HUDEP-2 (cell line): ENCODE measurements at regions not wholly inside any gene's neighbourhood (a gene's known extent, or its start where the extent isn't known, plus 50 kb on each side); places are given as distances from the start of the nearest gene placed in this dataset.
A peak's percentile ranks its signal among the peaks of the same experiment; 100 is the strongest.
"Not testable (repeated sequence)": the region's sequence is repeated elsewhere in the genome, so short reads cannot be mapped to it uniquely, and the experiment has no call there.

Experiments
- DNase-seq, 76 experiments: peaks; one replicate each; lab custom pipeline; 2025; ENCODE audit not compliant: unreplicated experiment in 76 of 76; lab: John Stamatoyannopoulos, UW

DNA sequence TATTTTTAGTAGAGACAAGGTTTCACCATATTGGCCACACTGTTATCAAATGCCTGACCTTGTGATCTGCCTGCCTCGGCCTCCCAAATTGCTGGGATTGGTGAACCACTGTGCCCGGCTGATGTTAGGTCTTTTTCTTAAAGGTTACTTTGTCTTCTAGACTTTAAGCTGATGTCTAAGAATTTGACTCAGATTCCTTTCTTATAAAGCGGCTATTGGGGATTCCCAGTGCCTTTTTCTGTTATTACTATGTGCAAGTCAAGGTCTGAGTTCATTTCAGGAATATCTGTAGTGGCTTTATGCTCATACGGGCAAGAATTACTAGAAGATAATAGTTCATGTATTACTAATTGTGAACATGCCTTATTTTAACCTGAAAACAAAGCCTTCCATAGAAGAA lies 102.8 kb downstream of the LAT start:
- DNase-seq = not testable (repeated sequence)

DNA sequence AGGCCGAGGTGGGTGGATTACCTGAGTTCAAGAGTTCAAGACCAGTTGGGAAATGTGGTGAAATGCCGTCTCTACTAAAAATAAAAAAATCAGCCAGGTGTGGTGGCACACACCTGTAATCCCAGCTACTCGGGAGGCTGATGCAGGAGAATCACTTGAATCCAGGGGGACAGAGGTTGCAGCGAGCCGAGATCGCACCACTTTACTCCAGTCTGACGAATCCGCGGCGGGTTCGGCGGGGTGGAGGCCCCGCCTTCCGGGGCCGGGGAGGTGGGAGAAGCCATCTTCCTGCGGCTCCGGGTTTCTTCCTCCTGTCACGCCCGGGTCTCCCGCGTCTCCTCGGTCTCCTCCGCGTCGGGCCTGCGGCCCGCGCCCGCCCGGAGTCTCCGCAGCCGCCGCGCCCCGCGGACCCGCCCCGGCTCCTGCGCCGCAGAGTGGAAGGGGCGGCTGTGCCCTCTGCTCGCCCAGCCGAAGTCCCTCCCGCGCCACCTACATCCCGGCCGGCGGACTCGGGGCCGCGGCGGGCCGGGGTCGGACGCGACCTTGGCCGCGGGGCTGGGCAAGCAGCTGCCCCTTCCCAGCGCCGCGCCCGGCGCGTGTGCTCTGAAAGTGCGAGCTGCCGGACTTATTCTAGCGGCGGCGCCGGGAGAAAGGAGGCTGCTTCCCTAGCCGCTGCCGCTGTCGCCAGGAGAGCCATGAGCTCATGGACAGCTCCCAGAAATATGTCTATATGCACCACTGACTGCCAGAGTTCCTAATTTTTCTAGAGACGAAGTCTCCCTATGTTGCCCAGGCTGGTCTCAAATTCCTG lies 97.2 kb downstream of the LAT start:
- not testable (repeated sequence) for DNase-seq

DNA sequence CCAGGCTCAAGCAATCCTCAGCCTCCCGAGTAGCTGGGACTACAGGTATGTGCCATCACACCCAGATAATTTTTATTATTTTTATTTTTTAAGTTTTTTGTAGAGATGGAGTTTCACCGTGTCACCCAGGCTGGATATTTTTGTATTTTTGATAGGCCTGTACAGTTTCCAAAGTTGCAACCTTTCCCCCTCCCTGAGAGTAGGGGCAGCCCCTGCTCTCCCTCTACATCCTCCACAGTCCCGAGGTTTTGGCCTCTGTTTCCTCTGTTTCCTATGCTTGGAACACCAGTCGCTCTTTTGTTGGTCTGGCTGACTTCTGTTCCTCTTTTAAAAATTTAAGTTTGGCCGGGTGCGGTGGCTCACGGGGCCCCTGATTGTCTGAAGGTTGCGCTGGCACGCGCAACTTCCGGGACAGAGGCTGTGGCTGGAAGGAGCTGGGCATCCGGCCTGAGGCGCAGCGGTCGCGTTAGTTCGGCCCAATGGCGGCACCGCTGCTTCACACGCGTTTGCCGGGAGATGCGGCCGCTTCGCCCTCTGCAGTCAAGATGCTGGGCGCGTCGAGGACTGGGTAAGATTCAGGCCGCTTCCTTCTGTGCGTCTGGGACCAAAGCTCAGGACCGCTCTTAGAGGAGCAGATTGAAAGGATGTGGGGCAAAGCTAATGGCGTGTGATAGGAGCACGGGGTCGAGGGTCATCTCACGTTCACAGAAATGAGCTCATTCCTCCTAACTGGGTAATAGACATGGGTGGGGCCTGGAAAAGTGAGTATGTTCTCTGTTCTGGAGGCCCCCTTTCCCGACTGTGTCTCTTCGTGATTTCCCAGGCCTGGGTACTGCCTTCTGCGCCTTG lies 89.9 kb downstream of the LAT start:
- peak in 35 of 76 experiments; percentile 0 to 45 (median 25) for DNase-seq

DNA sequence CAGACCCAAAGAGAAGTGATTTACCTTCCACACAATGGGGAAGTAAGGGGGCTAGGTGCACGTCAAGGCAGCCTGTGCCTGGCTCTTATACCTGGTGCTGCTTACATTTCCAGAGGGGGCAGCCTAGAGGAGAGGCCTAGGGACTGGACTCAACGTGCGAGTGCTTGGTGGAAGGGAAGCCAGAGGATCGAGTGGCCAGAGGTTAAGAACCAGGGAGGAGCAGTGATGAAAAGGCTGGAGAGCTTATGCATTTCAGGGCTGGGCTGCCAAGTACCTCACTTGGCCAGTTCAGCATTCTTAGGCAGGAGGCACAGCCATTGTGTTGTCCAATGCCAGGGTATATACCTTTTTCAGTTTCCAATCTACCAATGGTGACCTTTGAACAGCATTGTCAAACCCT lies 77.4 kb downstream of the LAT start:
- DNase-seq = not testable (repeated sequence)

DNA sequence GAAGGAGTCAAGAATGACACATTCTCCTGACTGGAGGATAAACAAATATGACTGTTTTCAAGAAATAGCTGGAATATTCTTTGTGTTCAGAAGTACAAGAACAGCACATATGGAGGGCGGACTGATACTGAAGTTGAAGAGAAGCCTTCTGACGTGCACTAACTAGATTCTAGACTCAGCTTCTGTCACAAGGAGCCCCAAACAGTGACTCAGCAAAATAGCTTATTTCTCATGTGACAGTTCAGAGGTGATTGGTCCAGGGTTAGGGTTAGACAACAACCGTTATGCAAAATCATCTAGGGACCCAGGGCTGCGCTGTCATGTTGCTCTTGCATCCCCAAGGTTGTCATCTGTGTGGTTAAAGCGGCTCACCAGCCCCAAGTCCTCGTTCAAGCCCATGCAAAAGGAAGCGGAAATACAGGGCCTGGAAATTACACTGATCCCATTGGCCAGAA lies 76.6 kb downstream of the LAT start:
- DNase-seq = not testable (repeated sequence)

DNA sequence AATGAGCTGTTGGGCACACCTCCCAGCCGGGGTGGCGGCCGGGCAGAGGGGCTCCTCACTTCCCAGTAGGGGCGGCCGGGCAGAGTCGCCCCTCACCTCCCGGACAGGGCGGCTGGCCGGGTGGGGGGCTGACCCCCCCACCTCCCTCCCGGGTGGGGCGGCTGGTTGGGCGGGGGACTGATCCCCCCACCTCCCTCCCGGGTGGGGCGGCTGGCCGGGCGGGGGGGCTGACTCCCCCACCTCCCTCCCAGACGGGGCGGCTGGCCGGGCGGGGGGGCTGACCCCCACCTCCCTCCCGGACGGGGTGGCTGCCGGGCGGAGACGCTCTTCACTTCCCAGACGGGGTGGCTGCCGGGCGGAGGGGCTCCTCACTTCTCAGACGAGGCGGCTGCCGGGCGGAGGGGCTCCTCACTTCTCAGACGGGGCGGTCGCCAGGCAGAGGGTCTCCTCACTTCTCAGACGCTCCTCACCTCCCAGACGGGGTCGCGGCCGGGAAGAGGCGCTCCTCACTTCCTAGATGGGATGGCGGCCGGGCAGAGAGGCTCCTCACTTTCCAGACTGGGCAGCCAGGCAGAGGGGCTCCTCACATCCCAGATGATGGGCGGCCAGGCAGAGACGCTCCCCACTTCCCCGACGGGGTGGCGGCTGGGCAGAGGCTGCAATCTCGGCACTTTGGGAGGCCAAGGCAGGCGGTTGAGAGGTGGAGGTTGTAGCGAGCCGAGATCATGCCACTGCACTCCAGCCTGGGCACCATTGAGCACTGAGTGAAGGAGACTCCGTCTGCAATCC lies 75.4 kb downstream of the LAT start:
- not testable (repeated sequence) for DNase-seq

DNA sequence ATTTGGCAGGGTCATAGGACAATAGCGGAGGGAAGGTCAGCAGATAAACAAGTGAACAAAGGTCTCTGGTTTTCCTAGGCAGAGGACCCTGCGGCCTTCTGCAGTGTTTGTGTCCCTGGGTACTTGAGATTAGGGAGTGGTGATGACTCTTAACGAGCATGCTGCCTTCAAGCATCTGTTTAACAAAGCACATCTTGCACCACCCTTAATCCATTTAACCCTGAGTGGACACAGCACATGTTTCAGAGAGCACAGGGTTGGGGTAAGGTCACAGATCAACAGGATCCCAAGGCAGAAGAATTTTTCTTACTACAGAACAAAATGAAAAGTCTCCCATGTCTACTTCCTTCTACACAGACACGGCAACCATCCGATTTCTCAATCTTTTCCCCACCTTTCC lies 74.7 kb downstream of the LAT start:
- DNase-seq = not testable (repeated sequence)
